H9 (cell line): ENCODE measurements at regions not wholly inside any gene's neighbourhood (a gene's known extent, or its start where the extent isn't known, plus 50 kb on each side); places are given as distances from the start of the nearest gene placed in this dataset.

Experiments
- DNase-seq: peaks from one replicate; pipeline ENCODE4 v3.0.0-alpha.2; 2017
- H2AFZ ChIP-seq: one replicate; pipeline ENCODE4 v1.6.1; 2013; ENCODE audit warnings: mild to moderate bottlenecking, low read length, control low read depth, moderate library complexity
- H2AK5ac ChIP-seq: 2 replicates; pipeline ENCODE4 v1.6.1; 2013; ENCODE audit warnings: low read length, control low read depth, mixed read lengths; ENCODE audit not compliant: insufficient read length
- H2BK120ac ChIP-seq: one replicate; pipeline ENCODE4 v1.6.1; 2013; ENCODE audit warnings: low read depth, mild to moderate bottlenecking, low read length, control low read depth, inconsistent platforms; ENCODE audit not compliant: poor library complexity, severe bottlenecking
- H2BK12ac ChIP-seq: 2 replicates; pipeline ENCODE4 v1.6.1; 2013; ENCODE audit warnings: low read length, control low read depth, mixed read lengths, low read depth; ENCODE audit not compliant: insufficient read length
- H2BK15ac ChIP-seq: 2 replicates; pipeline ENCODE4 v1.6.1; 2013; ENCODE audit warnings: low read depth, low read length, control low read depth
- H2BK20ac ChIP-seq: one replicate; pipeline ENCODE4 v1.6.1; 2013; ENCODE audit warnings: low read depth, mild to moderate bottlenecking, low read length, control low read depth, inconsistent platforms; ENCODE audit not compliant: poor library complexity, severe bottlenecking
- H2BK5ac ChIP-seq: 2 replicates; pipeline ENCODE4 v1.6.1; 2013; ENCODE audit warnings: low read length, control low read depth, mixed read lengths; ENCODE audit not compliant: insufficient read length
- H3K14ac ChIP-seq: 2 replicates; pipeline ENCODE4 v1.6.1; 2013; ENCODE audit warnings: low read length, control low read depth; ENCODE audit not compliant: insufficient read depth
- H3K18ac ChIP-seq: 2 replicates; pipeline ENCODE4 v1.6.1; 2013; ENCODE audit warnings: low read depth, mild to moderate bottlenecking, mixed read lengths, low read length, control low read depth; ENCODE audit not compliant: insufficient read length
- H3K23ac ChIP-seq: 2 replicates; pipeline ENCODE4 v1.6.1; 2013; ENCODE audit warnings: low read length, control low read depth, mixed read lengths, low read depth; ENCODE audit not compliant: insufficient read length
- H3K23me2 ChIP-seq: 2 replicates; pipeline ENCODE4 v1.6.1; 2013; ENCODE audit warnings: low read depth, mild to moderate bottlenecking, mixed read lengths, low read length, control low read depth; ENCODE audit not compliant: insufficient read length, poor library complexity, severe bottlenecking
- H3K27ac ChIP-seq: 2 replicates; pipeline ENCODE4 v1.5.1; 2013; ENCODE audit warnings: low read length, control low read depth, mixed read lengths, low read depth; ENCODE audit not compliant: insufficient read length
- H3K27me3 ChIP-seq: 2 replicates; pipeline ENCODE4 v1.6.1; 2013; ENCODE audit warnings: low read length, control low read depth, inconsistent platforms; ENCODE audit not compliant: insufficient read depth
- H3K4ac ChIP-seq: 2 replicates; pipeline ENCODE4 v1.6.1; 2013; ENCODE audit warnings: low read depth, mild to moderate bottlenecking, control low read depth, inconsistent platforms, low read length, moderate library complexity
- H3K4me1 ChIP-seq: 2 replicates; pipeline ENCODE4 v1.6.1; 2013; ENCODE audit warnings: low read length, control low read depth, inconsistent platforms; ENCODE audit not compliant: insufficient read depth
- H3K4me2 ChIP-seq: 2 replicates; pipeline ENCODE4 v1.6.1; 2013; ENCODE audit warnings: low read length, control low read depth, mixed read lengths; ENCODE audit not compliant: insufficient read length, insufficient read depth
- H3K56ac ChIP-seq: 2 replicates; pipeline ENCODE4 v1.6.1; 2013; ENCODE audit warnings: low read depth, mild to moderate bottlenecking, mixed read lengths, low read length, control low read depth; ENCODE audit not compliant: insufficient read length
- H3K79me1 ChIP-seq: 2 replicates; pipeline ENCODE4 v1.6.1; 2013; ENCODE audit warnings: low read depth, mild to moderate bottlenecking, moderate library complexity, low read length, control low read depth, inconsistent platforms; ENCODE audit not compliant: insufficient read depth, poor library complexity, severe bottlenecking
- H3K79me2 ChIP-seq: 2 replicates; pipeline ENCODE4 v1.6.1; 2013; ENCODE audit warnings: low read length, control low read depth, inconsistent platforms; ENCODE audit not compliant: insufficient read depth
- H3K9ac ChIP-seq: 2 replicates; pipeline ENCODE4 v1.6.1; 2013; ENCODE audit warnings: low read length, control low read depth, mixed read lengths; ENCODE audit not compliant: insufficient read length; ENCODE audit errors: extremely low read depth
- H3K9me3 ChIP-seq: one replicate; pipeline ENCODE4 v1.6.1; 2013; ENCODE audit warnings: low read depth, low read length, inconsistent platforms; ENCODE audit not compliant: control insufficient read depth
- H3T11ph ChIP-seq: one replicate; pipeline ENCODE4 v1.6.1; 2013; ENCODE audit warnings: mild to moderate bottlenecking, low read length, control low read depth, inconsistent platforms
- H4K20me1 ChIP-seq: one replicate; pipeline ENCODE4 v1.6.1; 2013; ENCODE audit not compliant: control insufficient read depth, insufficient read length, insufficient read depth
- H4K5ac ChIP-seq: 2 replicates; pipeline ENCODE4 v1.6.1; 2013; ENCODE audit warnings: low read depth, mild to moderate bottlenecking, mixed read lengths, low read length, control low read depth; ENCODE audit not compliant: insufficient read length
- H4K8ac ChIP-seq: replicated peaks from 2 replicates; pipeline ENCODE4 v1.6.1; 2013; ENCODE audit warnings: low read length, control low read depth, mixed read lengths, low read depth; ENCODE audit not compliant: insufficient read length
- H4K91ac ChIP-seq: 2 replicates; pipeline ENCODE4 v1.6.1; 2013; ENCODE audit warnings: low read depth, mild to moderate bottlenecking, moderate library complexity, mixed read lengths, low read length, control low read depth; ENCODE audit not compliant: insufficient read length
- H3K27ac Mint-ChIP-seq, 3 experiments: 2 replicates in 2 of 3; 3 replicates in 1 of 3; pipeline ENCODE4 v1.8.0; 2020 to 2021; ENCODE audit warnings: mixed read lengths in 3 of 3, mild to moderate bottlenecking in 1 of 3, moderate library complexity in 1 of 3
- H3K27me3 Mint-ChIP-seq: 2 replicates; pipeline ENCODE4 v1.8.0; 2021; ENCODE audit warnings: low read depth, mild to moderate bottlenecking, moderate library complexity, mixed read lengths
- H3K36me3 Mint-ChIP-seq, 3 experiments: 2 replicates in 2 of 3; 3 replicates in 1 of 3; pipeline ENCODE4 v1.8.0; 2020 to 2021; ENCODE audit warnings: low read depth in 3 of 3, mixed read lengths in 3 of 3; ENCODE audit not compliant: insufficient read depth in 1 of 3
- H3K4me1 Mint-ChIP-seq, 2 experiments: 2 replicates each; pipeline ENCODE4 v1.8.0; 2020; ENCODE audit warnings: mixed read lengths in 2 of 2
- H3K4me3 Mint-ChIP-seq, 2 experiments: 2 replicates in 1 of 2; 3 replicates in 1 of 2; pipeline ENCODE4 v1.8.0; 2020 to 2021; ENCODE audit warnings: mild to moderate bottlenecking in 2 of 2, mixed read lengths in 2 of 2, moderate library complexity in 1 of 2
- H3K9me3 Mint-ChIP-seq, 2 experiments: 2 replicates in 1 of 2; 3 replicates in 1 of 2; pipeline ENCODE4 v1.8.0; 2020; ENCODE audit warnings: mild to moderate bottlenecking in 2 of 2, mixed read lengths in 2 of 2, moderate library complexity in 1 of 2
- CTCF ChIP-seq: fragments of 200-600 bp; sonication (generic); conservative IDR thresholded peaks from 3 replicates; pipeline ENCODE4 v1.8.0; 2021; ENCODE audit warnings: antibody characterized with exemption, mild to moderate bottlenecking
- WGBS: extraction: QIAGEN DNeasy Blood & Tissue Kit; methylation state at CpG from one replicate; pipeline ENCODE4 v1.1.7; 2013; ENCODE audit warnings: missing lambda C conversion rate, low lambda C conversion rate, mixed read lengths; ENCODE audit not compliant: insufficient read length; ENCODE audit errors: extremely low coverage; 5-methylcytosine and 5-hydroxymethylcytosine counted together

DNA sequence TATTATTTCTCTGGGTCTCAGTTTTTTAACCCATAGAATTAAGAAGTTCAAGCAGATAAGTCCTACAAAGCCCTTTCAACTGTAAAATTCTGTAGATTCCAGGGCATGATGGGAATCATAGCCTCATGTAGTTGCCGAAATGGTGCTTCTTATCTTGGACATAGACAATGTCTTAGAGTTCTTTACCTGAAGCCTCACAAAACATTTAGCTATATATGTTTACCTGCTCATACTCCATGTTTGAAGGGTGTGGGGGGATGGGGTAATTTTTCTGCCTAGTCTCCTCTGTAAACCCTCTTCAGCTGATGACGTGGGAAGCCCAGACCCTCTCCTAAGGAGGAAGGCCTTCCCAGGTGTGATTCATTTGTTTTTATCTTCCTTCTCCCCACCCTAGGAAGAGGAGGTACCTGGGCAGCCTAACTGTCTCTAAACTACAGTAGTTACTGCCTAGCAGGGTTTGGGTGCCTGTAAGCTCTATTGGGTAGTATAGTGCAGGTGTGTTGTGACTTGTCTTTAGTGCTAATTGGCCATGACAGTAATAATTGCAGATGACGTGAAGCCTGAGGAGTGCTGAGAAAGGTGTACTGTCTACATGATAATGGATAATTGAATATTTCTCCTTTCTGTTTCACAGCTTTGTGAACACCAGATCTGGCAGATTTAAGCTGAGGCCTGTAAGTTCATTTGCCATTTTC lies 230.8 kb downstream of the TFAP2B start:
- no peaks in the 10 kb centered on the region for H3K23me2 ChIP-seq
- H2BK5ac ChIP-seq, result no peak overlapping the region

More for the DNA sequence above, 230.8 kb downstream of the TFAP2B start:
- H2AFZ ChIP-seq, result no peak overlapping the region
- no peak overlapping the region for H3K14ac ChIP-seq
- H3K56ac ChIP-seq, result no peak overlapping the region
- Mint-ChIP-seq H3K36me3 (peaks cover 0 to 6% (median 4%) of the 10 kb centered on the region in 3 experiments; a peak in 3 of 7 replicates), H3K27ac (no peak overlapping the region), H3K27me3 (no peaks in the 10 kb centered on the region; the same call in 1 of the 2 replicates), H3K4me3 (no peak overlapping the region), H3K4me1 (no peaks in the 10 kb centered on the region), H3K9me3 (peaks cover 6 to 12% of the 10 kb centered on the region in 2 experiments; a peak in 3 of 5 replicates)
- no peak overlapping the region for H4K5ac ChIP-seq
- no peak overlapping the region for H3K9ac ChIP-seq
- no peak overlapping the region for H2BK20ac ChIP-seq
- H3K79me1 ChIP-seq, result no peaks in the 10 kb centered on the region
- H2BK120ac ChIP-seq, result no peak overlapping the region
- no peak overlapping the region for H4K91ac ChIP-seq
- no peak overlapping the region for H4K8ac ChIP-seq
- no peaks in the 10 kb centered on the region for H3K9me3 ChIP-seq
- H3T11ph ChIP-seq, result no peak overlapping the region
- H3K23ac ChIP-seq, result no peak overlapping the region
- no peak overlapping the region for H3K4ac ChIP-seq
- H3K79me2 ChIP-seq, result no peaks in the 10 kb centered on the region
- no peak overlapping the region for H3K18ac ChIP-seq
- no peaks in the 10 kb centered on the region for H3K4me1 ChIP-seq
- H3K27ac ChIP-seq, result no peak overlapping the region
- no peak overlapping the region for H3K4me2 ChIP-seq
- H3K27me3 ChIP-seq, result no peaks in the 10 kb centered on the region
- no peaks in the 10 kb centered on the region for H4K20me1 ChIP-seq
- no peak overlapping the region for H2BK15ac ChIP-seq
- H2AK5ac ChIP-seq, result no peak overlapping the region
- DNase-seq, result no peak
- no CpG with 5 or more reads among the region's 3 CpGs for WGBS
- no peak for TF ChIP-seq CTCF
- H2BK12ac ChIP-seq, result no peak overlapping the region
